ENCODE measurements at regions not wholly inside any gene's neighbourhood (a gene's known extent, or its start where the extent isn't known, plus 50 kb on each side); places are given as distances from the start of the nearest gene placed in this dataset.

GRCh38 chr3:111472556-111472955 lies 69.4 kb upstream of the CD96 start:
- DNase-seq (ENCODE audit: low read depth, low spot score), result no peak

GRCh38 chr3:111473550-111473949 lies 68.4 kb upstream of the CD96 start:
- DNase-seq (ENCODE audit: low read depth, low spot score), result no peak

- no peak for DNase-seq (ENCODE audit: low read depth, low spot score)
These were observed 65.3 kb upstream of the CD96 start for GRCh38 chr3:111476701-111477100.

- DNase-seq (ENCODE audit: low read depth, low spot score), result no peak
These were observed 61.9 kb upstream of the CD96 start for GRCh38 chr3:111480091-111480490.

GRCh38 chr3:111481551-111481950 lies 60.4 kb upstream of the CD96 start:
- DNase-seq (ENCODE audit: low read depth, low spot score), result no peak

- DNase-seq (ENCODE audit: low read depth, low spot score), result no peak
These were observed 59.4 kb upstream of the CD96 start for GRCh38 chr3:111482574-111482973.

- no peak for DNase-seq (ENCODE audit: low read depth, low spot score)
These were observed 56.9 kb upstream of the CD96 start for GRCh38 chr3:111485086-111485485.

Data from pulmonary artery endothelial cell (primary cell).